ENCODE measurements at regions not wholly inside any gene's neighbourhood (a gene's known extent, or its start where the extent isn't known, plus 50 kb on each side); places are given as distances from the start of the nearest gene placed in this dataset.
"Not testable (repeated sequence)": the region's sequence is repeated elsewhere in the genome, so short reads cannot be mapped to it uniquely, and the experiment has no call there.

GRCh38 chr5:98004463-98004862 lies 769.0 kb upstream of the RGMB start:
- H2AFZ ChIP-seq (ENCODE audit: low read depth, low read length), result no peak overlapping the region
- H3K36me3 Mint-ChIP-seq (ENCODE audit: low read depth, unreplicated experiment), result no peaks in the 10 kb centered on the region
- no peak overlapping the region for H3K4me2 ChIP-seq (ENCODE audit: low read length)
- no peak overlapping the region for H3K27ac Mint-ChIP-seq (ENCODE audit: unreplicated experiment)
- H4K20me1 ChIP-seq (ENCODE audit: insufficient read depth, low read length), result no peaks in the 10 kb centered on the region
- no peaks in the 10 kb centered on the region for H3K4me1 ChIP-seq (ENCODE audit: insufficient read depth, low read length)
- no peak overlapping the region for H3K4me3 ChIP-seq (ENCODE audit: insufficient read depth, low read depth, low read length)
- H3K79me2 ChIP-seq (ENCODE audit: insufficient read depth, low read length), result no peaks in the 10 kb centered on the region
- DNase-seq (ENCODE audit: low read depth) (no peak), FAIRE-seq (no peak)
- no peak for TF ChIP-seq EZH2 (IDR thresholded peaks at IDR 0.05; ENCODE audit: insufficient read depth, low read length)
- TF ChIP-seq CTCF (IDR thresholded peaks at IDR 0.05; ENCODE audit: insufficient read depth, low read depth, low read length), result no peak
- no peaks in the 10 kb centered on the region for H3K36me3 ChIP-seq (ENCODE audit: insufficient read depth, low read length)
- H3K9ac ChIP-seq (ENCODE audit: low read length), result no peak overlapping the region
- no peaks in the 10 kb centered on the region for H3K27me3 Mint-ChIP-seq (ENCODE audit: low read depth, unreplicated experiment)
- no peaks in the 10 kb centered on the region for H3K4me1 Mint-ChIP-seq (ENCODE audit: low read depth, unreplicated experiment)
- H3K9me3 ChIP-seq (ENCODE audit: insufficient read depth, low read depth, low read length), result no peaks in the 10 kb centered on the region
- H3K4me3 Mint-ChIP-seq (ENCODE audit: unreplicated experiment), result no peak overlapping the region
- no peaks in the 10 kb centered on the region for H3K27me3 ChIP-seq (ENCODE audit: insufficient read depth, low read length)
- H3K27ac ChIP-seq (ENCODE audit: low read depth, low read length), result no peak overlapping the region
- peaks cover 3% of the 10 kb centered on the region for H3K9me3 Mint-ChIP-seq (ENCODE audit: unreplicated experiment)

- no peaks in the 10 kb centered on the region for H4K20me1 ChIP-seq (ENCODE audit: insufficient read depth, low read length)
- no peaks in the 10 kb centered on the region for H3K36me3 ChIP-seq (ENCODE audit: insufficient read depth, low read length)
- H3K27ac Mint-ChIP-seq (ENCODE audit: unreplicated experiment), result no peak overlapping the region
- no peak for TF ChIP-seq EZH2 (IDR thresholded peaks at IDR 0.05; ENCODE audit: insufficient read depth, low read length)
- TF ChIP-seq CTCF (IDR thresholded peaks at IDR 0.05; ENCODE audit: insufficient read depth, low read depth, low read length), result no peak
- no peak overlapping the region for H3K4me3 ChIP-seq (ENCODE audit: insufficient read depth, low read depth, low read length)
- H3K9me3 Mint-ChIP-seq (ENCODE audit: unreplicated experiment), result no peaks in the 10 kb centered on the region
- H3K27ac ChIP-seq (ENCODE audit: low read depth, low read length), result no peak overlapping the region
- FAIRE-seq (no peak), DNase-seq (ENCODE audit: low read depth) (peak; percentile 3)
- H2AFZ ChIP-seq (ENCODE audit: low read depth, low read length), result no peak overlapping the region
- no peaks in the 10 kb centered on the region for H3K9me3 ChIP-seq (ENCODE audit: insufficient read depth, low read depth, low read length)
- H3K79me2 ChIP-seq (ENCODE audit: insufficient read depth, low read length), result no peaks in the 10 kb centered on the region
- H3K9ac ChIP-seq (ENCODE audit: low read length), result no peak overlapping the region
- H3K27me3 Mint-ChIP-seq (ENCODE audit: low read depth, unreplicated experiment), result no peaks in the 10 kb centered on the region
- H3K4me1 ChIP-seq (ENCODE audit: insufficient read depth, low read length), result no peaks in the 10 kb centered on the region
- H3K4me1 Mint-ChIP-seq (ENCODE audit: low read depth, unreplicated experiment), result no peaks in the 10 kb centered on the region
- no peaks in the 10 kb centered on the region for H3K27me3 ChIP-seq (ENCODE audit: insufficient read depth, low read length)
- no peak overlapping the region for H3K4me2 ChIP-seq (ENCODE audit: low read length)
- H3K4me3 Mint-ChIP-seq (ENCODE audit: unreplicated experiment), result no peak overlapping the region
- no peaks in the 10 kb centered on the region for H3K36me3 Mint-ChIP-seq (ENCODE audit: low read depth, unreplicated experiment)
Measured at GRCh38 chr5:98016771-98017170, 756.7 kb upstream of the RGMB start.

- not testable (repeated sequence) for H3K4me1 ChIP-seq (ENCODE audit: insufficient read depth, low read length); DNase-seq (ENCODE audit: low read depth); H3K9me3 Mint-ChIP-seq (ENCODE audit: unreplicated experiment); H3K79me2 ChIP-seq (ENCODE audit: insufficient read depth, low read length); H3K4me1 Mint-ChIP-seq (ENCODE audit: low read depth, unreplicated experiment); H3K36me3 Mint-ChIP-seq (ENCODE audit: low read depth, unreplicated experiment); H3K36me3 ChIP-seq (ENCODE audit: insufficient read depth, low read length); H3K27me3 ChIP-seq (ENCODE audit: insufficient read depth, low read length); H3K9ac ChIP-seq (ENCODE audit: low read length); H3K4me3 Mint-ChIP-seq (ENCODE audit: unreplicated experiment); H3K4me2 ChIP-seq (ENCODE audit: low read length); H3K4me3 ChIP-seq (ENCODE audit: insufficient read depth, low read depth, low read length); H3K27ac Mint-ChIP-seq (ENCODE audit: unreplicated experiment); H2AFZ ChIP-seq (ENCODE audit: low read depth, low read length); H4K20me1 ChIP-seq (ENCODE audit: insufficient read depth, low read length); H3K27me3 Mint-ChIP-seq (ENCODE audit: low read depth, unreplicated experiment); FAIRE-seq; H3K9me3 ChIP-seq (ENCODE audit: insufficient read depth, low read depth, low read length); H3K27ac ChIP-seq (ENCODE audit: low read depth, low read length)
Measured at GRCh38 chr5:98030273-98030672, 743.2 kb upstream of the RGMB start.

GRCh38 chr5:98031036-98031435 lies 742.4 kb upstream of the RGMB start:
- not testable (repeated sequence) for FAIRE-seq; H2AFZ ChIP-seq (ENCODE audit: low read depth, low read length); H3K36me3 ChIP-seq (ENCODE audit: insufficient read depth, low read length); H3K9ac ChIP-seq (ENCODE audit: low read length); H3K27ac Mint-ChIP-seq (ENCODE audit: unreplicated experiment); H3K4me2 ChIP-seq (ENCODE audit: low read length); H3K9me3 ChIP-seq (ENCODE audit: insufficient read depth, low read depth, low read length); H4K20me1 ChIP-seq (ENCODE audit: insufficient read depth, low read length); H3K4me3 ChIP-seq (ENCODE audit: insufficient read depth, low read depth, low read length); H3K27ac ChIP-seq (ENCODE audit: low read depth, low read length); H3K4me3 Mint-ChIP-seq (ENCODE audit: unreplicated experiment); H3K36me3 Mint-ChIP-seq (ENCODE audit: low read depth, unreplicated experiment); H3K27me3 ChIP-seq (ENCODE audit: insufficient read depth, low read length); H3K4me1 ChIP-seq (ENCODE audit: insufficient read depth, low read length); H3K9me3 Mint-ChIP-seq (ENCODE audit: unreplicated experiment); H3K27me3 Mint-ChIP-seq (ENCODE audit: low read depth, unreplicated experiment); H3K79me2 ChIP-seq (ENCODE audit: insufficient read depth, low read length); H3K4me1 Mint-ChIP-seq (ENCODE audit: low read depth, unreplicated experiment)
- DNase-seq (ENCODE audit: low read depth), result peak; percentile 2
